Uterus (tissue), 2 donors: ENCODE measurements at regions not wholly inside any gene's neighbourhood (a gene's known extent, or its start where the extent isn't known, plus 50 kb on each side); places are given as distances from the start of the nearest gene placed in this dataset.
"Not testable (repeated sequence)": the region's sequence is repeated elsewhere in the genome, so short reads cannot be mapped to it uniquely, and the experiment has no call there.

Source experiments
- CTCF ChIP-seq, 4 experiments: fragments of 200-600 bp in 2 of 4; fragments of 450-650 bp in 2 of 4; sonication (generic) in 2 of 4; IDR thresholded peaks; one replicate each; pipeline ENCODE4 v1.5.1; 2016 to 2019; ENCODE audit warnings: antibody characterized with exemption in 4 of 4, mild to moderate bottlenecking in 2 of 4, moderate library complexity in 1 of 4
- POLR2A ChIP-seq, 2 donors: fragments of 450-650 bp; IDR thresholded peaks; one replicate each; pipeline ENCODE4 v1.6.1; 2016; ENCODE audit warnings: antibody characterized with exemption in 2 of 2, mild to moderate bottlenecking in 1 of 2, moderate library complexity in 1 of 2

GRCh38 chr14:19162920-19163319 lies 195.7 kb downstream of the POTEM start:
- not testable (repeated sequence) for TF ChIP-seq CTCF, POLR2A (IDR thresholded peaks at IDR 0.05)
